Activated gamma-delta T cell (primary cell): ENCODE measurements at regions not wholly inside any gene's neighbourhood (a gene's known extent, or its start where the extent isn't known, plus 50 kb on each side); places are given as distances from the start of the nearest gene placed in this dataset.
"Not testable (repeated sequence)": the region's sequence is repeated elsewhere in the genome, so short reads cannot be mapped to it uniquely, and the experiment has no call there.

ENCODE experiments used
- DNase-seq: peaks from one replicate; lab custom pipeline; 2025; lab: John Stamatoyannopoulos, UW

- DNase-seq: no peak
Measured at GRCh38 chr2:192645811-192646598, 451.3 kb upstream of the TMEFF2 start.

DNA sequence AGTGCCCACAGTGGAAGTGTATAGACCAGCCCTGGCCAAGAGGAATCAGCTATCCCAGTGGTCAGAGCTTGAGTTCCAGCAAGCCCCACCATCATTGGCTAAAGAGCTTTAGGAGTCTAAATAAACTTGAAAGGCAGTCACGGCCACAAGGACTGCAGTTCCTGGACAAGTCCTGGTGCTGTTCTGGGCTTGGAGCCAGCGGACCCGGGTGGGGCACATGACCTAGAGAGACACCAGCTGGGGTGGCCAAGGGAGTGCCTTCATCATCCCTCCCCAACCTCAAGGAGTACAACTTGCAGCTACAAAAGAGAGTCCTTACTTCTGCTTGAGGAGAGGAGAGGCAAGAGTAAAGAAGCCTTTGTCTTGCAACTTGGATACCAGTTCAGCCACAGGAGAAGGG is 439.8 kb upstream of the TMEFF2 start:
- DNase-seq: no peak

DNA sequence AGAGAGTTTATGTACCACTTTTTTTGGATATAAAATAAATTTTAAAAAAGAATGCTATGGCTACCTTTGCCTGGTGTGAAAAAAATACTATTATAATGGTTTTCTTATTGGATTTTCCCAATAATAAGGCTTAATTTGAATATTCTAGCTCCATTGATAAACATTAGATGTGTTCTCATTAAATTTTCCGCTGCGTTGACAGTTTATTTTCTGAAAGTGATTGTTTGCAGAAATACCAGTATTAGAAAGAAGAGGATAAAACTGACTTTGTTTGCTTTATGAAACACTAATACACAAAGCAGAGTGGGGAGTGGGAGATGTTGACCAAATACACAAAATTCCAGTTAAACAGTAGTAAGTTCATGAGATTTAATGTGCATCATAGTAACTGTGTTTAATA is 433.3 kb upstream of the TMEFF2 start:
- no peak for DNase-seq

GRCh38 chr2:192615105-192615504 is 420.4 kb upstream of the TMEFF2 start:
- no peak for DNase-seq

DNA sequence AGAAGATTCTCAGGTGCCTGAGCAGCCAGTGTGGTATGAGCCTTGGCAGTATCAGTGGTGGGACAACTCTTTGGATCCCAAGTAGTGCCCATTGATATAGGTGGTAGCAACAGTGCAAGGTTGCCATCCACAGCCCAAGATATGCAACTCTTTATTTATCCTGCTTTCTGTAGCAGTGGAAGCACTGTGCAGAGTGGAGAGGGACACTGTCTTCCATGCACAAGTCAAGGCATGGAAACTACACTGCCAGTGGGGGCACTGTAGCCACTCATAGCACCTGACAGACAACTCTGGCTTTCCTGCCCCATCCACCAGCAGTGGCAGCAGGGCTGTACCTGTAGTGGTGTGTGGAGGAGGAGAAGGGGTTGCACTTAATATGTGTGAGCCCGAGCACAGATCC is 409.6 kb upstream of the TMEFF2 start:
- DNase-seq: no peak

DNA sequence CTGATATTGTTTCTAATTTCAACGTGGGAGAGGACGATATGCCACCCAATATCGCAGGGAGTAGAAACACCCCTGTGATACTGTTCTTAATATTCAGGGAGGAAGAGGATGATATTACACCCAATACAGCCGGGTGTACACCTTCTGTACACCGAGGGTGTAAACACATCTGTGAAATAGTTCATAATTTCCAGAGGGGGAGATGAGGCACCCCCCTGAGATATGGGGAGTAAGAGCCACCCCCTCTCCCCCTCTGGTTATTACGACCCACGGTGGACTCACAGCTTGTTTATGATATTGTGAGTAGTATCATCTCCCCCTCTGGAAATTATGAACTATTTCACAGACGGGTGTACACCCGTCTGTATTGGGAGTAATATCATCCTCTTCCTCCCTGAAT is 403.9 kb upstream of the TMEFF2 start:
- not testable (repeated sequence) for DNase-seq

DNA sequence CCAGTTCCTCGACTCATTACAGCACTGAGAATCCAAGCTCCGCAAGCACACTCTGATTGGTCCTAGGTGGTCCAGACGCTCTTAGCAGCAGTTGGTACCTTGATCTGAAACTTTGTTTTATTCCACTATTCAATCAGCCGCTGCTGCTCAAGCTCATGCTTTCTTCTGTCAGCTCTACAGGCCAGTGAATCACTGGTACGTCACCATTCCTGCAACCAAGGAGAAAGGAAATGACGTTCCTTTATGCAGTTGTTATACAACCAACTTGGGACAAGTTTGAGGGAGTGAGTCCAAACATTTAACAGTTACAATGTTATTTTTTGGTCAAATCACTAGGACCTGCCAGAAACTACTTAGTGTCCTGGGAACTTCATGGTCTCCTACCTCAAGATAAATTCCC is 398.8 kb upstream of the TMEFF2 start:
- no peak for DNase-seq

DNA sequence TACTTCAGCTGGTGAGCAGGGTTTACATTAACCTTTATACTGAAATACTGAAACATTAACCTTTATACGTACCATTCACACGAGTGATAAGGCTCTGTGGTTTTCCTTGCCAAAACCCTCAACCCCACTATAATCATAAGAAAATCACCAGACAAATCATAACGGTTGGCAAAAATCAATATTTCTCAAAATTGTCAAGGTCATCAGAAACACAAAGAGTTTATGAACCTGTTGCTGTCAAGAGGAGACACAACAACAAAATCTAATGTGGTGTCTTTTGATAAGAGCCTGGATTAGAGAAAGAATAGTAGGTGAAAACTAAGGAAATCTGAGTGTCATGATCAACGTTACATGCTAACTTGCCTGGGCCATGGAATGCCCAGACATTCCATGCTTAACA is 396.9 kb upstream of the TMEFF2 start:
- no peak for DNase-seq

- DNase-seq: no peak
Measured at GRCh38 chr2:192585418-192585817, 390.7 kb upstream of the TMEFF2 start.

- DNase-seq: no peak
Measured at GRCh38 chr2:192584976-192585375, 390.2 kb upstream of the TMEFF2 start.

DNA sequence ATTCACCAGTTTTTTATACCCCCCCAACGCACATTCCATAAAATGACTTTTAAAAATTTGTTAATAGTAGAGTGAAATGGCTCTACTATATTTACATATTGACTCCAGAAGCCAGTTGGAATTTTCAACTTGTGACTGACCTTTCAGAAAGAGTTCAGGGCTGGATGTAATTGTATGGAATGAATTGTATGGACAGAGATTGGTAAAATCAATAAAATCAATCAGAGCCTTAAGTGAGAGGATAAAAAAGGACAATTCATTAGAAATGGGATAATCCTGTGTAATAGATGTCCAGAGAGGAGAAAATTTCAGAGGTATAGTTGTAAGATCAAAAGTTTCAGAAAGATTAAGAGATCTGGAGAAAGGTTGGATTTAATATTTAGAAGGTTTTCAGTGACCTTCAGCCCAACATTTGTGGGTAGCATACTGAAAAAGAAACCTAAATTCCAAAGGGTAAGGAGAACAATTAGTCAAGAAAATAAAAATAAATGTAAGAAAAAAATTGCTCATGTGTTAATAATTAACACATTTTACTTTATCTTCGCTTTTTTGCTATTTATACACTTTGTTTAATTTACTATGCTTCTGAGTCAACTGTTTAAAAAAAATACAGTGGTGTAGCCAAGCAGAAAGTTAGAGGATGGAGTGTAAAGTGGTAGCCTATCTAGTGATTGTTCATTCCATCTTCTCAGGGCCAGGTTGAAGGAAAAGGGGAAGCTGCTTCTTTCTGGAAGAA is 385.4 kb upstream of the TMEFF2 start:
- DNase-seq: no peak

DNA sequence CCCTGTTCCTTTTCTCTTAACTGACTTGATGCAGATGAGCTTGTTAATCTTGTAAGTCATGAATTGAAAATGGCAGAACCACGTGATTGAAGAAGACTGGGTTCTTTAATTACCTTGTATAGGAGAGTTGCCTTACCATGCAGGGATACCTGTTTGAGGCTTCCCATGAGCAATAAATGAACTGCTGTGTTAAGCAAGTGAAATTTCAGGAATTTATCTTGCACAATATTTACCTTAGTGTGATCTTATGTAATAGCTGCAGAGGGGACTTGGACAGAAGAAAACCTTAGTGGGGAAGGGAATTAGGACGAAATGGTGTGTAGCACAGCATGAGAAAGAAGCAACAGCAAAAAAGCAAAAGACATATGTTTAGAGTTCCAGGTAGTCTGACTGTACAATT is 384.0 kb upstream of the TMEFF2 start:
- DNase-seq: no peak

DNA sequence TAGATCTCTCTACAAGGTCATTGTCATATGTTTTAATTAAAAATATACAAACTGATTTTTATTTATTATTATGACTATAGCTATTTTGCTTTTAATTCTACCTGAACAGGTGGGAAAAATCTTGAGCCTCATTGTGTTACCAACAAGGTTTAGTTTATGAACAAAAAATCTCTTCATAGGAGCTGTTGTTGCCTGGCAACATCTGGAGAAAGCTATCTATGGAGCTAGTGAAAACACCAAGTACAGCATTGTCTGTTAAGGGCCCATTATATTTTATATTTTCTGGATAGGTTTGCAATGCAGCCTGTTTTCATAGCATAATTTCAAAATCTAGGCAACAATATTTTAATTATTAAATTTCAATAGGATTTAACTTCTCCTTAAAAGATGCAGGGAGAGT is 383.0 kb upstream of the TMEFF2 start:
- no peak for DNase-seq

- DNase-seq: no peak
Measured at GRCh38 chr2:192574552-192574951, 379.8 kb upstream of the TMEFF2 start.

- DNase-seq: no peak
Measured at GRCh38 chr2:192571636-192572035, 376.9 kb upstream of the TMEFF2 start.

- no peak for DNase-seq
Measured at GRCh38 chr2:192570788-192571187, 376.1 kb upstream of the TMEFF2 start.

- DNase-seq: no peak
Measured at GRCh38 chr2:192566863-192567262, 372.1 kb upstream of the TMEFF2 start.

- no peak for DNase-seq
Measured at GRCh38 chr2:192560326-192560725, 365.6 kb upstream of the TMEFF2 start.

GRCh38 chr2:192559587-192559986 is 364.9 kb upstream of the TMEFF2 start:
- no peak for DNase-seq

- no peak for DNase-seq
Measured at GRCh38 chr2:192558637-192559036, 363.9 kb upstream of the TMEFF2 start.

GRCh38 chr2:192555740-192556139 is 361.0 kb upstream of the TMEFF2 start:
- no peak for DNase-seq

DNA sequence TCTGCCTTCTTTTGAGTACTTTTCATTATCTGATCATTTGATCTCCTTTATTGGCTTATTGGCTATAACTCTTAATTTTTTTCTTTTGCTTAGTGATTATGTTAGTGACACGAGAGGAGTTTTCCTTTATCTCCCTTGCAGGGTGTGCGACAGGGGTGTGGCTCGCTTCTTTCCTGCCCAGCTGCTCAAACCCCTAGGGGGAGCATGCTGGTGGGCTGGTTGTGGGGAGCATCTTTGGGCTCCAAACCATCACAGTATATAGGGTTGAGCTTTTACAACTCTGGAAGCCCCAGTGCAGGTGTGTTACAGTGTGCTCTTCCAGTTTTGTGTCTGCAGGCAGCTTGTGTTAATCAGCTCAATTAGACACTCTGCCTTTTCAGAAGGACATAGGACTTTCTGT is 357.0 kb upstream of the TMEFF2 start:
- no peak for DNase-seq

GRCh38 chr2:192546565-192546964 is 351.8 kb upstream of the TMEFF2 start:
- no peak for DNase-seq
